ENCODE measurements at regions not wholly inside any gene's neighbourhood (a gene's known extent, or its start where the extent isn't known, plus 50 kb on each side); places are given as distances from the start of the nearest gene placed in this dataset.

DNA sequence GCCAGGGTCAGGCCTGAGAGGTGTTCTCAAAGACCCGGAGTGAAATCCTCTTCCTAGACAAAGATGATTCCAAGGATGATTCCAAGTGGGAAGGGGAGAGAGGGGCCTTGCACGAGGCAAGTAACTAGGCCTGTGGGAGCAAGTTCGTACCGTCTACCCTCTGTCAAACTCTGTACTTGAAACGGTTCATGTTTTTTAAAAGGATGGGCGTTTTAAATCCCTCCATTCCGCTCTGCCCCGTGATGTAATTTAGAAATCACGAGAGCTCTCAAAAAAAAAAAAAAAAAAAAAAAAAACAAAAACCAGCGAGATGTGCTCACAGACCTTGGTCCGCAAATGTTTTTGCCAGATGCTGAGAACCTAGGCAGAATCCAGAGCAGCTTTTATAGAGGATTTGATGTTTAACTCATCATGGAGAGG lies 114.7 kb upstream of the CARD11 start:
- TF ChIP-seq, protein P1, sequence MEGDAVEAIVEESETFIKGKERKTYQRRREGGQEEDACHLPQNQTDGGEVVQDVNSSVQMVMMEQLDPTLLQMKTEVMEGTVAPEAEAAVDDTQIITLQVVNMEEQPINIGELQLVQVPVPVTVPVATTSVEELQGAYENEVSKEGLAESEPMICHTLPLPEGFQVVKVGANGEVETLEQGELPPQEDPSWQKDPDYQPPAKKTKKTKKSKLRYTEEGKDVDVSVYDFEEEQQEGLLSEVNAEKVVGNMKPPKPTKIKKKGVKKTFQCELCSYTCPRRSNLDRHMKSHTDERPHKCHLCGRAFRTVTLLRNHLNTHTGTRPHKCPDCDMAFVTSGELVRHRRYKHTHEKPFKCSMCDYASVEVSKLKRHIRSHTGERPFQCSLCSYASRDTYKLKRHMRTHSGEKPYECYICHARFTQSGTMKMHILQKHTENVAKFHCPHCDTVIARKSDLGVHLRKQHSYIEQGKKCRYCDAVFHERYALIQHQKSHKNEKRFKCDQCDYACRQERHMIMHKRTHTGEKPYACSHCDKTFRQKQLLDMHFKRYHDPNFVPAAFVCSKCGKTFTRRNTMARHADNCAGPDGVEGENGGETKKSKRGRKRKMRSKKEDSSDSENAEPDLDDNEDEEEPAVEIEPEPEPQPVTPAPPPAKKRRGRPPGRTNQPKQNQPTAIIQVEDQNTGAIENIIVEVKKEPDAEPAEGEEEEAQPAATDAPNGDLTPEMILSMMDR (conservative IDR thresholded peaks at IDR 0.05 in 1 of 2, IDR thresholded peaks at IDR 0.05 in 1 of 2; ENCODE audit: low read depth in 1 of 2, low read length in 2 of 2), result no peak
- no peak for TF ChIP-seq EZH2 (IDR thresholded peaks at IDR 0.05; ENCODE audit: low read length, missing control alignments)

All from fibroblast of lung (primary cell).